ENCODE measurements at regions not wholly inside any gene's neighbourhood (a gene's known extent, or its start where the extent isn't known, plus 50 kb on each side); places are given as distances from the start of the nearest gene placed in this dataset.

GRCh38 chr20:63139837-63140236 lies 76.1 kb downstream of the YTHDF1 start:
- Histone ChIP-seq H3K79me2 (ENCODE audit: insufficient read depth) (no peaks in the 10 kb centered on the region), H2AFZ (no peak overlapping the region), H3K27me3 (replicated peaks; ENCODE audit: insufficient read depth) (peaks cover 31% of the 10 kb centered on the region), H3K9me2 (ENCODE audit: insufficient read depth) (no peaks in the 10 kb centered on the region), H3K27ac (no peak overlapping the region), H3K9ac (no peak overlapping the region), H3K4me1 (ENCODE audit: insufficient read depth) (no peaks in the 10 kb centered on the region), H3K4me3 (no peak overlapping the region), H3F3A (ENCODE audit: insufficient read depth) (no peaks in the 10 kb centered on the region), H4K20me1 (ENCODE audit: insufficient read depth) (no peaks in the 10 kb centered on the region), H3K9me3 (ENCODE audit: low read depth) (no peaks in the 10 kb centered on the region), H3K36me3 (ENCODE audit: low read depth) (no peaks in the 10 kb centered on the region), H3K4me2 (ENCODE audit: unreplicated experiment) (no peak overlapping the region)
- WGBS, 2 experiments (ENCODE audit: low coverage in 1 of 2, low lambda C conversion rate in 2 of 2, missing lambda C conversion rate in 2 of 2): 53 to 56% methylated on average over 19 of the region's 19 CpGs
- in situ Hi-C loops (cut with MboI): no loop called here
- no peak for TF ChIP-seq EZH2 (IDR thresholded peaks at IDR 0.05; ENCODE audit: insufficient read depth, poor library complexity, severe bottlenecking)
- TF ChIP-seq EZH2phosphoT487 (IDR thresholded peaks at IDR 0.05; ENCODE audit: insufficient read depth, low read depth): no peak
- no peak for DNase-seq

DNA sequence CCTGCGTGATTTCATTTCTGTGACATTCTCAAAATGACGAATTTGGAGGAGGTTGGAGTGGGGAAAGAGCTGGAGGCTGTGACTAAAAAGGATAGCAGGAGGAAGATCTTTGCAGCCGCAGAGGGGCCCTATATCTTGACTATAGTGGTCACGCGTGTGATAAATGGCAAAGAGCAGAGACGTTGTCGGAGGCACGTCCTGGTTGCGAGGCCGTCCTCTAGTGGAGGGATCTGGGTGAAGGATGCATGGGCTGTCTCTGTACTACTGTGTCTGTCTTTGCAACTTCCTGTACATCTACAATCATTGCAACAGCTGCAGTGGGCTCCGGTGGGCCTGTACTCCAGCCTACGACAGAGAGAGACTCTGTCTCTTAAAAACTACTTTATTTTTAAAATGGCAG lies 76.6 kb downstream of the YTHDF1 start:
- Histone ChIP-seq H3K4me2 (ENCODE audit: unreplicated experiment) (no peak overlapping the region), H3K4me3 (no peak overlapping the region), H3K9me3 (ENCODE audit: low read depth) (no peaks in the 10 kb centered on the region), H3K36me3 (ENCODE audit: low read depth) (no peaks in the 10 kb centered on the region), H3K4me1 (ENCODE audit: insufficient read depth) (no peaks in the 10 kb centered on the region), H3F3A (ENCODE audit: insufficient read depth) (no peaks in the 10 kb centered on the region), H2AFZ (no peak overlapping the region), H3K27ac (no peak overlapping the region), H3K27me3 (replicated peaks; ENCODE audit: insufficient read depth) (peaks cover 27% of the 10 kb centered on the region), H4K20me1 (ENCODE audit: insufficient read depth) (no peaks in the 10 kb centered on the region), H3K79me2 (ENCODE audit: insufficient read depth) (no peaks in the 10 kb centered on the region), H3K9me2 (ENCODE audit: insufficient read depth) (no peaks in the 10 kb centered on the region), H3K9ac (no peak overlapping the region)
- 55 to 70% methylated on average over 12 of the region's 12 CpGs for WGBS, 2 experiments (ENCODE audit: low coverage in 1 of 2, low lambda C conversion rate in 2 of 2, missing lambda C conversion rate in 2 of 2)
- no peak for DNase-seq
- in situ Hi-C loops (cut with MboI): no loop called here
- TF ChIP-seq EZH2phosphoT487 (IDR thresholded peaks at IDR 0.05; ENCODE audit: insufficient read depth, low read depth) (no peak), EZH2 (IDR thresholded peaks at IDR 0.05; ENCODE audit: insufficient read depth, poor library complexity, severe bottlenecking) (no peak)

GRCh38 chr20:63138855-63139341 lies 77.0 kb downstream of the YTHDF1 start:
- H2AFZ ChIP-seq: no peak overlapping the region
- WGBS, 2 experiments (ENCODE audit: low coverage in 1 of 2, low lambda C conversion rate in 2 of 2, missing lambda C conversion rate in 2 of 2): 58 to 64% methylated on average over 22 of the region's 22 CpGs
- H3K9ac ChIP-seq: no peak overlapping the region
- TF ChIP-seq EZH2phosphoT487 (IDR thresholded peaks at IDR 0.05; ENCODE audit: insufficient read depth, low read depth) (no peak), EZH2 (IDR thresholded peaks at IDR 0.05; ENCODE audit: insufficient read depth, poor library complexity, severe bottlenecking) (no peak)
- no peaks in the 10 kb centered on the region for H3K9me2 ChIP-seq (ENCODE audit: insufficient read depth)
- no peak overlapping the region for H3K27ac ChIP-seq
- H3K79me2 ChIP-seq (ENCODE audit: insufficient read depth): no peaks in the 10 kb centered on the region
- no peaks in the 10 kb centered on the region for H3K9me3 ChIP-seq (ENCODE audit: low read depth)
- DNase-seq: no peak
- in situ Hi-C loops (cut with MboI): no loop called here
- H3K4me2 ChIP-seq (ENCODE audit: unreplicated experiment): no peak overlapping the region
- H3K36me3 ChIP-seq (ENCODE audit: low read depth): no peaks in the 10 kb centered on the region
- H3K27me3 ChIP-seq (replicated peaks; ENCODE audit: insufficient read depth): peaks cover 23% of the 10 kb centered on the region
- H3F3A ChIP-seq (ENCODE audit: insufficient read depth): no peaks in the 10 kb centered on the region
- H3K4me1 ChIP-seq (ENCODE audit: insufficient read depth): no peaks in the 10 kb centered on the region
- H4K20me1 ChIP-seq (ENCODE audit: insufficient read depth): no peaks in the 10 kb centered on the region
- no peak overlapping the region for H3K4me3 ChIP-seq

DNA sequence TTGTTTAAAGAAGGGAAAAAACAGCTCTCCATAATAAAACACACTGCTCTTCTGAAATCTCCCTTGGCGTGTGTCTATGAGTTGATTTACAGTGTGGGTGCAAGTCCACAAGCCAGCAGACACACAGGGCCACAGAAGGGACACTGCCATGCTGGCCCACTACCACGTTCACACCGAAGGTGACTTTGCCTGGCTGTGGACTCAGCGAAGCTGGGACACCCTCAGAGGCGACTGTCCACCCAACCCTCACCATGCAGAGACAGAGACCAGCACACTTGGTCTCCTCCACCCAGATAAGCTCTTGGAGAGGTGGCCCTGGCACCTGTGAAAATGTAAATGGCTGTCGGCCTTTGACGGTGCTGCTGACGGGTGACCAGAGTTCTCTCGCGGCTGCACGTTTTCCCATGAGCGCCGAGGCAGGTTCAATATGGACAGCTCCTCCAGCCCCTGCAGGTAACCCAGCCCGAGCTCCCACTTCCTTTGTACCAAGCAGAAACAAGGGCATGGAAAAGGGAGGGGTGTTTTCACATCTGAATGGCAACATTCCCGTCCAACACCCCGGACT lies 78.0 kb downstream of the YTHDF1 start:
- Histone ChIP-seq H3K4me3 (no peak overlapping the region), H3K4me2 (ENCODE audit: unreplicated experiment) (no peak overlapping the region), H3F3A (ENCODE audit: insufficient read depth) (no peaks in the 10 kb centered on the region), H3K9me3 (ENCODE audit: low read depth) (no peaks in the 10 kb centered on the region), H3K9me2 (ENCODE audit: insufficient read depth) (no peaks in the 10 kb centered on the region), H3K79me2 (ENCODE audit: insufficient read depth) (no peaks in the 10 kb centered on the region), H2AFZ (no peak overlapping the region), H3K27ac (no peak overlapping the region), H3K36me3 (ENCODE audit: low read depth) (no peaks in the 10 kb centered on the region), H3K9ac (no peak overlapping the region), H4K20me1 (ENCODE audit: insufficient read depth) (no peaks in the 10 kb centered on the region), H3K4me1 (ENCODE audit: insufficient read depth) (no peaks in the 10 kb centered on the region), H3K27me3 (replicated peaks; ENCODE audit: insufficient read depth) (peaks cover 16% of the 10 kb centered on the region)
- in situ Hi-C loops (cut with MboI): no loop called here
- no peak for DNase-seq
- TF ChIP-seq EZH2 (IDR thresholded peaks at IDR 0.05; ENCODE audit: insufficient read depth, poor library complexity, severe bottlenecking): no peak
- TF ChIP-seq EZH2phosphoT487 (IDR thresholded peaks at IDR 0.05; ENCODE audit: insufficient read depth, low read depth): no peak
- 34 to 35% methylated on average over 16 of the region's 16 CpGs for WGBS, 2 experiments (ENCODE audit: low coverage in 1 of 2, low lambda C conversion rate in 2 of 2, missing lambda C conversion rate in 2 of 2)

GRCh38 chr20:63136296-63136695 lies 79.6 kb downstream of the YTHDF1 start:
- whole genome bisulfite sequencing, 2 experiments (ENCODE audit: low coverage in 1 of 2, low lambda C conversion rate in 2 of 2, missing lambda C conversion rate in 2 of 2): 70 to 84% methylated on average over 7 to 8 of the region's 8 CpGs

More at GRCh38 chr20:63136296-63136695, 79.6 kb downstream of the YTHDF1 start:
- DNase-seq: no peak
- Histone ChIP-seq H3K9me3 (ENCODE audit: low read depth) (no peaks in the 10 kb centered on the region), H3K27ac (no peak overlapping the region), H3K4me3 (no peak overlapping the region), H3K36me3 (ENCODE audit: low read depth) (no peaks in the 10 kb centered on the region), H4K20me1 (ENCODE audit: insufficient read depth) (no peaks in the 10 kb centered on the region), H3K4me1 (ENCODE audit: insufficient read depth) (no peaks in the 10 kb centered on the region), H3K9ac (no peak overlapping the region), H3F3A (ENCODE audit: insufficient read depth) (no peaks in the 10 kb centered on the region), H3K27me3 (replicated peaks; ENCODE audit: insufficient read depth) (peaks cover 25% of the 10 kb centered on the region), H3K9me2 (ENCODE audit: insufficient read depth) (no peaks in the 10 kb centered on the region), H3K4me2 (ENCODE audit: unreplicated experiment) (no peak overlapping the region), H3K79me2 (ENCODE audit: insufficient read depth) (no peaks in the 10 kb centered on the region), H2AFZ (no peak overlapping the region)
- TF ChIP-seq EZH2 (IDR thresholded peaks at IDR 0.05; ENCODE audit: insufficient read depth, poor library complexity, severe bottlenecking) (no peak), EZH2phosphoT487 (IDR thresholded peaks at IDR 0.05; ENCODE audit: insufficient read depth, low read depth) (no peak)
- in situ Hi-C loops (cut with MboI): no loop called here
